GM12878 (cell line): ENCODE measurements at regions not wholly inside any gene's neighbourhood (a gene's known extent, or its start where the extent isn't known, plus 50 kb on each side); places are given as distances from the start of the nearest gene placed in this dataset.

ENCODE experiments used
- ATAC-seq: fragments of 200-7000 bp; cut with Tn5 transposase; 3 replicates; pipeline ENCODE4 v1.9.1; 2020; ENCODE audit warnings: mild to moderate bottlenecking, moderate library complexity
- BruUV-seq: library from RNA; stranded (reverse); fragments of 400-500 nt; replicated peaks from 2 replicates; lab custom pipeline; 2021; lab: Mats Ljungman, UMichigan
- CTCF ChIA-PET: fragments of 300-600 bp; sonication (Branson Sonifier 250); formaldehyde crosslinking; extraction: SDS; loops from one replicate; lab custom pipeline; 2021; ENCODE audit warnings: inconsistent platforms; lab: Yijun Ruan, JAX
- POLR2A ChIA-PET: fragments of 350-600 bp; formaldehyde crosslinking; extraction: SDS; loops from one replicate; lab custom pipeline; 2021; ENCODE audit warnings: inconsistent platforms; lab: Charles Lee
- RAD21 ChIA-PET: fragments of 300-600 bp; sonication (Branson Sonifier 250); formaldehyde crosslinking; loops from one replicate; lab custom pipeline; 2023; ENCODE audit warnings: antibody characterized with exemption; ENCODE audit not compliant: unreplicated experiment; lab: Charles Lee
- SMC1A ChIA-PET: fragments of 300-600 bp; sonication (Branson Sonifier 250); formaldehyde crosslinking; loops from one replicate; lab custom pipeline; 2023; ENCODE audit not compliant: unreplicated experiment, uncharacterized antibody; lab: Charles Lee
- DNase-seq: peaks from one replicate; pipeline ENCODE4 v3.0.0-alpha.2; 2011; ENCODE audit warnings: low read depth, low spot score
- FAIRE-seq: peaks from 3 replicates; lab custom pipeline; 2011; peaks lifted over from hg19 to GRCh38; lab: Jason Lieb, UNC
- H2AFZ ChIP-seq: 2 replicates; pipeline ENCODE4 v1.6.0; 2011; ENCODE audit warnings: low read depth, low read length, control low read depth; ENCODE audit not compliant: control insufficient read depth
- H3K27ac ChIP-seq: 2 replicates; pipeline ENCODE4 v1.5.1; 2011; ENCODE audit warnings: control low read depth; ENCODE audit not compliant: control insufficient read depth, insufficient read depth
- H3K27me3 ChIP-seq, 2 experiments: replicated peaks in 1 of 2; 2 replicates each; pipeline versions ENCODE4 v1.6.0 to v1.6.1; 2011; ENCODE audit warnings: low read length in 1 of 2; ENCODE audit not compliant: control insufficient read depth in 2 of 2, insufficient read depth in 2 of 2
- H3K36me3 ChIP-seq, 2 experiments: 2 replicates each; pipeline ENCODE4 v1.5.1; 2011; ENCODE audit warnings: low read length in 1 of 2; ENCODE audit not compliant: control insufficient read depth in 2 of 2, insufficient read depth in 2 of 2
- H3K4me1 ChIP-seq: 2 replicates; pipeline ENCODE4 v1.6.1; 2011; ENCODE audit warnings: mild to moderate bottlenecking, low read length, moderate library complexity, mixed read lengths; ENCODE audit not compliant: control insufficient read depth, insufficient read depth
- H3K4me2 ChIP-seq: 2 replicates; pipeline ENCODE4 v1.6.0; 2011; ENCODE audit warnings: control low read depth; ENCODE audit not compliant: control insufficient read depth, insufficient read depth
- H3K4me3 ChIP-seq: fragments of 200-600 bp; sonication (generic); 2 replicates; pipeline ENCODE4 v1.5.1; 2016
- H3K79me2 ChIP-seq: 2 replicates; pipeline ENCODE4 v1.6.0; 2011; ENCODE audit warnings: low read length; ENCODE audit not compliant: control insufficient read depth, insufficient read depth
- H3K9ac ChIP-seq: 2 replicates; pipeline ENCODE4 v1.8.0; 2011; ENCODE audit warnings: low read length, control low read depth, mixed read lengths; ENCODE audit not compliant: control insufficient read depth, insufficient read depth
- H3K9me3 ChIP-seq: replicated peaks from 3 replicates; pipeline ENCODE4 v1.5.1; 2011; ENCODE audit warnings: mild to moderate bottlenecking, low read length; ENCODE audit not compliant: control insufficient read depth, insufficient read depth
- H4K20me1 ChIP-seq: 2 replicates; pipeline ENCODE4 v1.6.0; 2011; ENCODE audit not compliant: control insufficient read depth, insufficient read depth
- BMI1 ChIP-seq: fragments of 450-650 bp; IDR thresholded peaks from 2 replicates; pipeline ENCODE4 v1.6.1; 2016; ENCODE audit warnings: mild to moderate bottlenecking, moderate library complexity, borderline replicate concordance
- BRCA1 ChIP-seq: IDR thresholded peaks from 2 replicates; pipeline ENCODE4 v1.6.1; 2011; ENCODE audit warnings: low read depth, low read length, improper control_type of control experiment
- CEBPB ChIP-seq, 2 experiments: fragments of 150-350 bp in 1 of 2; IDR thresholded peaks; 2 replicates each; pipeline ENCODE4 v1.6.1; 2012 to 2014; ENCODE audit warnings: low read depth in 2 of 2, low read length in 2 of 2, borderline replicate concordance in 1 of 2, inconsistent platforms in 1 of 2
- CHD1 ChIP-seq: IDR thresholded peaks from 2 replicates; pipeline ENCODE4 v1.6.1; 2012; ENCODE audit warnings: low read depth, low read length, improper control_type of control experiment
- EGR1 ChIP-seq, 2 experiments: IDR thresholded peaks; 1 replicate in 1 of 2; 2 replicates in 1 of 2; pipeline ENCODE4 v1.6.1; 2011 to 2012; ENCODE audit warnings: low read depth in 2 of 2, low read length in 2 of 2, borderline replicate concordance in 1 of 2, mild to moderate bottlenecking in 1 of 2, moderate library complexity in 1 of 2
- ELK1 ChIP-seq: IDR thresholded peaks from 2 replicates; pipeline ENCODE4 v1.6.1; 2012; ENCODE audit warnings: low read depth, low read length, improper control_type of control experiment
- IKZF1 ChIP-seq: fragments of 450-650 bp; conservative IDR thresholded peaks from 2 replicates; pipeline ENCODE4 v1.6.1; 2017; ENCODE audit warnings: antibody characterized with exemption, mild to moderate bottlenecking
- IRF4 ChIP-seq: IDR thresholded peaks from 2 replicates; pipeline ENCODE4 v1.6.1; 2011; ENCODE audit warnings: low read depth, low read length
- KDM1A ChIP-seq: fragments of 200-600 bp; sonication (generic); IDR thresholded peaks from 2 replicates; pipeline ENCODE4 v1.6.1; 2016; ENCODE audit warnings: borderline replicate concordance
- POLR2AphosphoS2 ChIP-seq: IDR thresholded peaks from 2 replicates; pipeline ENCODE4 v1.6.1; 2011; ENCODE audit warnings: low read depth, mild to moderate bottlenecking, low read length, improper control_type of control experiment, moderate library complexity
- ZNF207 ChIP-seq: fragments of 450-650 bp; IDR thresholded peaks from 2 replicates; pipeline ENCODE4 v1.6.1; 2014; ENCODE audit warnings: antibody characterized with exemption, mild to moderate bottlenecking, borderline replicate concordance
- WGBS: methylation state at CpG from one replicate; pipeline ENCODE4 v1.1.6; 2016; ENCODE audit warnings: low lambda C conversion rate; ENCODE audit not compliant: insufficient replicate concordance, insufficient coverage; ENCODE audit errors: missing lambda C conversion rate; 5-methylcytosine and 5-hydroxymethylcytosine counted together
- in situ Hi-C: fragments of 300-500 bp; cut with MboI; formaldehyde crosslinking; loops from 9 replicates; pipeline ENCODE4 v1.14.3; 2018; ENCODE audit warnings: mixed read lengths
- intact Hi-C: fragments of 100-400 bp; cut with micrococcal nuclease; formaldehyde crosslinking; loops from one replicate; pipeline ENCODE4 v1.14.2; 2022; ENCODE audit not compliant: unreplicated experiment

GRCh38 chr14:26191671-26192070 lies 406.2 kb downstream of the NOVA1 start:
- H3K9ac ChIP-seq, result no peak overlapping the region
- H2AFZ ChIP-seq, result no peak overlapping the region
- TF ChIP-seq KDM1A (no peak), IKZF1 (no peak), CHD1 (no peak), POLR2AphosphoS2 (no peak), IRF4 (no peak), BRCA1 (no peak), EGR1 (IDR thresholded peaks at IDR 0.05; ENCODE audit: borderline replicate concordance in 1 of 2, low read depth in 2 of 2, low read length in 2 of 2) (no peak), ZNF207 (no peak), CEBPB (IDR thresholded peaks at IDR 0.05; ENCODE audit: borderline replicate concordance in 1 of 2, low read depth in 2 of 2, low read length in 2 of 2) (no peak), ELK1 (no peak), BMI1 (no peak)
- ChIA-PET RAD21 (no interaction called here), CTCF (no interaction called here), SMC1A (no interaction called here), POLR2A (no interaction called here)
- no peak for DNase-seq
- no peak overlapping the region for H3K4me3 ChIP-seq
- no peaks in the 10 kb centered on the region for H3K9me3 ChIP-seq
- BruUV-seq, result no TSS peak
- 100% methylated on average over 1 of the region's 1 CpG for WGBS
- no peaks in the 10 kb centered on the region for H3K36me3 ChIP-seq
- no peak overlapping the region for H3K4me2 ChIP-seq
- no peak for ATAC-seq
- in situ Hi-C loops, result no loop called here
- no peak overlapping the region for H3K27ac ChIP-seq
- no peaks in the 10 kb centered on the region for H3K4me1 ChIP-seq
- intact Hi-C loops, result no loop called here
- no peaks in the 10 kb centered on the region for H3K79me2 ChIP-seq
- no peak for FAIRE-seq
- H3K27me3 ChIP-seq, result no peaks in the 10 kb centered on the region
- H4K20me1 ChIP-seq, result no peaks in the 10 kb centered on the region
